ENCODE measurements at regions not wholly inside any gene's neighbourhood (a gene's known extent, or its start where the extent isn't known, plus 50 kb on each side); places are given as distances from the start of the nearest gene placed in this dataset.

GRCh38 chr2:65551528-65551927, 119.1 kb upstream of the SPRED2 start:
- Histone ChIP-seq H3K4me2 (ENCODE audit: low read depth, low read length, poor library complexity, severe bottlenecking) (no peak overlapping the region), H3K4me1 (ENCODE audit: insufficient read depth, low read length, poor library complexity, severe bottlenecking) (no peaks in the 10 kb centered on the region), H3K9me3 (ENCODE audit: insufficient read depth, low read depth, low read length) (no peaks in the 10 kb centered on the region), H3K9me2 (replicated peaks; ENCODE audit: low read depth, low read length) (no peaks in the 10 kb centered on the region), H3K4me3 (ENCODE audit: low read length, poor library complexity, severe bottlenecking) (no peak overlapping the region), H3K27me3 (ENCODE audit: insufficient read depth, low read length, poor library complexity, severe bottlenecking) (no peaks in the 10 kb centered on the region), H2AFZ (ENCODE audit: low read length) (no peak overlapping the region), H3F3A (ENCODE audit: low read depth) (no peaks in the 10 kb centered on the region), H4K20me1 (ENCODE audit: insufficient read depth, low read length, poor library complexity, severe bottlenecking) (no peaks in the 10 kb centered on the region), H3K9ac (ENCODE audit: low read depth, low read length, poor library complexity, severe bottlenecking) (no peak overlapping the region), H3K36me3 (ENCODE audit: insufficient read depth, low read length) (no peaks in the 10 kb centered on the region), H3K79me2 (ENCODE audit: insufficient read depth, low read length) (no peaks in the 10 kb centered on the region)
- TF ChIP-seq EZH2phosphoT487 (IDR thresholded peaks at IDR 0.05; ENCODE audit: borderline replicate concordance) (no peak), CTCF (conservative IDR thresholded peaks at IDR 0.05; ENCODE audit: low read length) (no peak)

GRCh38 chr2:65550246-65550645, 117.8 kb upstream of the SPRED2 start:
- Histone ChIP-seq H3K4me1 (ENCODE audit: insufficient read depth, low read length, poor library complexity, severe bottlenecking) (no peaks in the 10 kb centered on the region), H3K9ac (ENCODE audit: low read depth, low read length, poor library complexity, severe bottlenecking) (no peak overlapping the region), H3K36me3 (ENCODE audit: insufficient read depth, low read length) (no peaks in the 10 kb centered on the region), H2AFZ (ENCODE audit: low read length) (no peak overlapping the region), H3K9me3 (ENCODE audit: insufficient read depth, low read depth, low read length) (no peaks in the 10 kb centered on the region), H3K4me3 (ENCODE audit: low read length, poor library complexity, severe bottlenecking) (no peak overlapping the region), H3K4me2 (ENCODE audit: low read depth, low read length, poor library complexity, severe bottlenecking) (no peak overlapping the region), H3F3A (ENCODE audit: low read depth) (no peaks in the 10 kb centered on the region), H4K20me1 (ENCODE audit: insufficient read depth, low read length, poor library complexity, severe bottlenecking) (no peaks in the 10 kb centered on the region), H3K79me2 (ENCODE audit: insufficient read depth, low read length) (no peaks in the 10 kb centered on the region), H3K27me3 (ENCODE audit: insufficient read depth, low read length, poor library complexity, severe bottlenecking) (no peaks in the 10 kb centered on the region), H3K9me2 (replicated peaks; ENCODE audit: low read depth, low read length) (no peaks in the 10 kb centered on the region)
- TF ChIP-seq CTCF (conservative IDR thresholded peaks at IDR 0.05; ENCODE audit: low read length) (no peak), EZH2phosphoT487 (IDR thresholded peaks at IDR 0.05; ENCODE audit: borderline replicate concordance) (no peak)

- TF ChIP-seq CTCF (conservative IDR thresholded peaks at IDR 0.05; ENCODE audit: low read length) = no peak
- no peak for TF ChIP-seq EZH2phosphoT487 (IDR thresholded peaks at IDR 0.05; ENCODE audit: borderline replicate concordance)
- Histone ChIP-seq H3K4me1 (ENCODE audit: insufficient read depth, low read length, poor library complexity, severe bottlenecking) (no peaks in the 10 kb centered on the region), H3K4me2 (ENCODE audit: low read depth, low read length, poor library complexity, severe bottlenecking) (no peak overlapping the region), H4K20me1 (ENCODE audit: insufficient read depth, low read length, poor library complexity, severe bottlenecking) (no peaks in the 10 kb centered on the region), H3K4me3 (ENCODE audit: low read length, poor library complexity, severe bottlenecking) (no peak overlapping the region), H3K9ac (ENCODE audit: low read depth, low read length, poor library complexity, severe bottlenecking) (no peak overlapping the region), H3K27me3 (ENCODE audit: insufficient read depth, low read length, poor library complexity, severe bottlenecking) (no peaks in the 10 kb centered on the region), H3F3A (ENCODE audit: low read depth) (no peaks in the 10 kb centered on the region), H2AFZ (ENCODE audit: low read length) (no peak overlapping the region), H3K9me3 (ENCODE audit: insufficient read depth, low read depth, low read length) (no peaks in the 10 kb centered on the region), H3K9me2 (replicated peaks; ENCODE audit: low read depth, low read length) (no peaks in the 10 kb centered on the region), H3K36me3 (ENCODE audit: insufficient read depth, low read length) (no peaks in the 10 kb centered on the region), H3K79me2 (ENCODE audit: insufficient read depth, low read length) (no peaks in the 10 kb centered on the region)
Measured at GRCh38 chr2:65549631-65550030, 117.2 kb upstream of the SPRED2 start.

Data from Loucy (cell line).